Psoas muscle (tissue), 7 donors: ENCODE measurements at regions not wholly inside any gene's neighbourhood (a gene's known extent, or its start where the extent isn't known, plus 50 kb on each side); places are given as distances from the start of the nearest gene placed in this dataset.

Source experiments
- ATAC-seq, 4 donors: fragments of 200-7000 bp; cut with Tn5 transposase; one replicate each; pipeline ENCODE4 v1.9.1; 2020; ENCODE audit warnings: moderate library complexity in 3 of 4, mild to moderate bottlenecking in 2 of 4
- DNase-seq, 2 donors: peaks; one replicate each; pipeline ENCODE4 v3.0.0-alpha.2; 2020
- H3K27ac ChIP-seq: fragments of 200-600 bp; one replicate; pipeline ENCODE4 v1.8.0; 2022
- H3K27me3 ChIP-seq, 3 donors: fragments of 200-600 bp in 1 of 3; one replicate each; pipeline versions ENCODE4 v1.6.1 to v1.8.0; 2013 to 2022; ENCODE audit warnings: low read length in 2 of 3, mild to moderate bottlenecking in 2 of 3, moderate library complexity in 1 of 3; ENCODE audit not compliant: insufficient read depth in 3 of 3
- H3K36me3 ChIP-seq, 2 donors: fragments of 200-600 bp in 1 of 2; one replicate each; pipeline versions ENCODE4 v1.6.1 to v1.8.0; 2013 to 2022; ENCODE audit warnings: low read depth in 1 of 2, mild to moderate bottlenecking in 1 of 2, moderate library complexity in 1 of 2; ENCODE audit not compliant: insufficient read depth in 1 of 2
- H3K4me1 ChIP-seq: fragments of 200-600 bp; one replicate; pipeline ENCODE4 v1.8.0; 2022
- H3K4me3 ChIP-seq: fragments of 200-600 bp; one replicate; pipeline ENCODE4 v1.8.0; 2022; ENCODE audit warnings: mild to moderate bottlenecking
- H3K9me3 ChIP-seq: fragments of 200-600 bp; one replicate; pipeline ENCODE4 v1.8.0; 2022
- CTCF ChIP-seq: fragments of 200-600 bp; IDR thresholded peaks from one replicate; pipeline ENCODE4 v1.8.0; 2022; ENCODE audit warnings: antibody characterized with exemption
- WGBS, 3 donors: extraction: QIAGEN DNeasy Blood & Tissue Kit; methylation state at CpG; one replicate each; pipeline versions ENCODE4 v1.1.6 to v1.1.7; 2013; 5-methylcytosine and 5-hydroxymethylcytosine counted together
- intact Hi-C, 2 donors: fragments of 100-400 bp; cut with DNase I; formaldehyde crosslinking; loops; one replicate each; pipeline versions ENCODE4 v1.11.0 to v1.14.2; 2022
- donor health status: healthy with polysubstance abuse.
- donor health status: DM: no; HTN: no; CAD: no; lungs with moderate emphysema.
- donor health status: Bipolar disorder and iron deficiency.
- donor health status: healthy.
- donor health status: DM: yes; HTN: yes; CAD: no.
- donor health status: DM: no; HTN: no; CAD: no.
- donor health status: DM: yes; HTN: yes; CAD: no.

- H3K36me3 ChIP-seq: no peaks in the 10 kb centered on the region
- DNase-seq: no peak
- no peaks in the 10 kb centered on the region for H3K9me3 ChIP-seq
- TF ChIP-seq CTCF: no peak
- WGBS, 3 donors: 67 to 73% (median 68%) methylated on average over 7 of the region's 7 CpGs
- H3K27me3 ChIP-seq: no peaks in the 10 kb centered on the region
- no peak overlapping the region for H3K27ac ChIP-seq
- no peak overlapping the region for H3K4me3 ChIP-seq
- intact Hi-C loops: no loop called here
- ATAC-seq: no peak
- H3K4me1 ChIP-seq: no peaks in the 10 kb centered on the region
These were observed 69.6 kb upstream of the CREB1 start for GRCh38 chr2:207459990-207460757.

GRCh38 chr2:207463433-207463832 is 66.3 kb upstream of the CREB1 start:
- DNase-seq (no peak), ATAC-seq (no peak)
- Histone ChIP-seq H3K27ac (no peak overlapping the region), H3K36me3 (no peaks in the 10 kb centered on the region), H3K9me3 (no peaks in the 10 kb centered on the region), H3K4me3 (no peak overlapping the region), H3K27me3 (no peaks in the 10 kb centered on the region), H3K4me1 (no peaks in the 10 kb centered on the region)
- 63 to 64% (median 64%) methylated on average over 8 of the region's 8 CpGs for WGBS, 3 donors
- intact Hi-C loops: no loop called here
- TF ChIP-seq CTCF: no peak

GRCh38 chr2:207464007-207464406 is 65.8 kb upstream of the CREB1 start:
- ATAC-seq: no peak
- intact Hi-C loops: no loop called here
- WGBS, 3 donors: 88 to 94% (median 91%) methylated on average over 10 of the region's 10 CpGs

GRCh38 chr2:207465894-207466293 is 63.9 kb upstream of the CREB1 start:
- H3K4me3 ChIP-seq: no peak overlapping the region
- H3K9me3 ChIP-seq: no peaks in the 10 kb centered on the region
- no peaks in the 10 kb centered on the region for H3K4me1 ChIP-seq
- DNase-seq (no peak), ATAC-seq (no peak)
- H3K27me3 ChIP-seq: no peaks in the 10 kb centered on the region
- intact Hi-C loops: no loop called here
- no peak for TF ChIP-seq CTCF
- H3K36me3 ChIP-seq: no peaks in the 10 kb centered on the region
- H3K27ac ChIP-seq: no peak overlapping the region
- WGBS, 3 donors: 91 to 94% (median 94%) methylated on average over 1 of the region's 1 CpG

More at GRCh38 chr2:207464007-207464406, 65.8 kb upstream of the CREB1 start:
- no peak for TF ChIP-seq CTCF
- no peaks in the 10 kb centered on the region for H3K27me3 ChIP-seq
- no peaks in the 10 kb centered on the region for H3K9me3 ChIP-seq
- no peaks in the 10 kb centered on the region for H3K36me3 ChIP-seq
- no peak overlapping the region for H3K27ac ChIP-seq
- DNase-seq: no peak
- H3K4me3 ChIP-seq: no peak overlapping the region
- no peaks in the 10 kb centered on the region for H3K4me1 ChIP-seq
